GM12878 (cell line): ENCODE measurements at regions not wholly inside any gene's neighbourhood (a gene's known extent, or its start where the extent isn't known, plus 50 kb on each side); places are given as distances from the start of the nearest gene placed in this dataset.

Experiments
- ATAC-seq: fragments of 200-7000 bp; cut with Tn5 transposase; 3 replicates; pipeline ENCODE4 v1.9.1; 2020; ENCODE audit warnings: mild to moderate bottlenecking, moderate library complexity
- BruUV-seq: library from RNA; stranded (reverse); fragments of 400-500 nt; replicated peaks from 2 replicates; lab custom pipeline; 2021; lab: Mats Ljungman, UMichigan
- CTCF ChIA-PET: fragments of 300-600 bp; sonication (Branson Sonifier 250); formaldehyde crosslinking; extraction: SDS; loops from one replicate; lab custom pipeline; 2021; ENCODE audit warnings: inconsistent platforms; lab: Yijun Ruan, JAX
- POLR2A ChIA-PET: fragments of 350-600 bp; formaldehyde crosslinking; extraction: SDS; loops from one replicate; lab custom pipeline; 2021; ENCODE audit warnings: inconsistent platforms; lab: Charles Lee
- RAD21 ChIA-PET: fragments of 300-600 bp; sonication (Branson Sonifier 250); formaldehyde crosslinking; loops from one replicate; lab custom pipeline; 2023; ENCODE audit warnings: antibody characterized with exemption; ENCODE audit not compliant: unreplicated experiment; lab: Charles Lee
- SMC1A ChIA-PET: fragments of 300-600 bp; sonication (Branson Sonifier 250); formaldehyde crosslinking; loops from one replicate; lab custom pipeline; 2023; ENCODE audit not compliant: unreplicated experiment, uncharacterized antibody; lab: Charles Lee
- DNase-seq: peaks from one replicate; pipeline ENCODE4 v3.0.0-alpha.2; 2011; ENCODE audit warnings: low read depth, low spot score
- FAIRE-seq: peaks from 3 replicates; lab custom pipeline; 2011; peaks lifted over from hg19 to GRCh38; lab: Jason Lieb, UNC
- H2AFZ ChIP-seq: 2 replicates; pipeline ENCODE4 v1.6.0; 2011; ENCODE audit warnings: low read depth, low read length, control low read depth; ENCODE audit not compliant: control insufficient read depth
- H3K27ac ChIP-seq: 2 replicates; pipeline ENCODE4 v1.5.1; 2011; ENCODE audit warnings: control low read depth; ENCODE audit not compliant: control insufficient read depth, insufficient read depth
- H3K27me3 ChIP-seq, 2 experiments: replicated peaks in 1 of 2; 2 replicates each; pipeline versions ENCODE4 v1.6.0 to v1.6.1; 2011; ENCODE audit warnings: low read length in 1 of 2; ENCODE audit not compliant: control insufficient read depth in 2 of 2, insufficient read depth in 2 of 2
- H3K36me3 ChIP-seq, 2 experiments: 2 replicates each; pipeline ENCODE4 v1.5.1; 2011; ENCODE audit warnings: low read length in 1 of 2; ENCODE audit not compliant: control insufficient read depth in 2 of 2, insufficient read depth in 2 of 2
- H3K4me1 ChIP-seq: 2 replicates; pipeline ENCODE4 v1.6.1; 2011; ENCODE audit warnings: mild to moderate bottlenecking, low read length, moderate library complexity, mixed read lengths; ENCODE audit not compliant: control insufficient read depth, insufficient read depth
- H3K4me2 ChIP-seq: 2 replicates; pipeline ENCODE4 v1.6.0; 2011; ENCODE audit warnings: control low read depth; ENCODE audit not compliant: control insufficient read depth, insufficient read depth
- H3K4me3 ChIP-seq: fragments of 200-600 bp; sonication (generic); 2 replicates; pipeline ENCODE4 v1.5.1; 2016
- H3K79me2 ChIP-seq: 2 replicates; pipeline ENCODE4 v1.6.0; 2011; ENCODE audit warnings: low read length; ENCODE audit not compliant: control insufficient read depth, insufficient read depth
- H3K9ac ChIP-seq: 2 replicates; pipeline ENCODE4 v1.8.0; 2011; ENCODE audit warnings: low read length, control low read depth, mixed read lengths; ENCODE audit not compliant: control insufficient read depth, insufficient read depth
- H3K9me3 ChIP-seq: replicated peaks from 3 replicates; pipeline ENCODE4 v1.5.1; 2011; ENCODE audit warnings: mild to moderate bottlenecking, low read length; ENCODE audit not compliant: control insufficient read depth, insufficient read depth
- H4K20me1 ChIP-seq: 2 replicates; pipeline ENCODE4 v1.6.0; 2011; ENCODE audit not compliant: control insufficient read depth, insufficient read depth
- BHLHE40 ChIP-seq, 2 experiments: fragments of 450-650 bp in 1 of 2; IDR thresholded peaks; 2 replicates each; pipeline ENCODE4 v1.6.1; 2011 to 2017; ENCODE audit warnings: low read depth in 2 of 2, borderline replicate concordance in 1 of 2, improper control_type of control experiment in 1 of 2, low read length in 1 of 2, mild to moderate bottlenecking in 1 of 2
- BRCA1 ChIP-seq: IDR thresholded peaks from 2 replicates; pipeline ENCODE4 v1.6.1; 2011; ENCODE audit warnings: low read depth, low read length, improper control_type of control experiment
- ESRRA ChIP-seq: IDR thresholded peaks from 2 replicates; pipeline ENCODE4 v1.6.1; 2012; ENCODE audit warnings: mild to moderate bottlenecking, low read length, improper control_type of control experiment
- MEF2A ChIP-seq: IDR thresholded peaks from 2 replicates; pipeline ENCODE4 v1.6.1; 2011; ENCODE audit warnings: low read depth, mild to moderate bottlenecking, low read length, moderate library complexity; ENCODE audit not compliant: insufficient read depth
- MTA3 ChIP-seq: IDR thresholded peaks from 2 replicates; pipeline ENCODE4 v1.6.1; 2012; ENCODE audit warnings: low read length, inconsistent platforms, borderline replicate concordance
- POLR2AphosphoS5 ChIP-seq: IDR thresholded peaks from 2 replicates; pipeline ENCODE4 v1.6.1; 2011; ENCODE audit warnings: mild to moderate bottlenecking, low read length, inconsistent platforms
- RBBP5 ChIP-seq: fragments of 200-600 bp; sonication (generic); conservative IDR thresholded peaks from 2 replicates; pipeline ENCODE4 v1.6.1; 2016
- RELA ChIP-seq: fragments of 450-650 bp; IDR thresholded peaks from 2 replicates; pipeline ENCODE4 v1.8.0; 2014; ENCODE audit warnings: borderline replicate concordance; ENCODE audit not compliant: partially characterized antibody
- SREBF1 ChIP-seq: IDR thresholded peaks from 2 replicates; pipeline ENCODE4 v1.6.1; 2012; ENCODE audit warnings: mild to moderate bottlenecking, low read length
- SREBF2 ChIP-seq: IDR thresholded peaks from 2 replicates; pipeline ENCODE4 v1.6.1; 2012; ENCODE audit warnings: mild to moderate bottlenecking, low read length
- WGBS: methylation state at CpG from one replicate; pipeline ENCODE4 v1.1.6; 2016; ENCODE audit warnings: low lambda C conversion rate; ENCODE audit not compliant: insufficient replicate concordance, insufficient coverage; ENCODE audit errors: missing lambda C conversion rate; 5-methylcytosine and 5-hydroxymethylcytosine counted together
- in situ Hi-C: fragments of 300-500 bp; cut with MboI; formaldehyde crosslinking; loops from 9 replicates; pipeline ENCODE4 v1.14.3; 2018; ENCODE audit warnings: mixed read lengths
- intact Hi-C: fragments of 100-400 bp; cut with micrococcal nuclease; formaldehyde crosslinking; loops from one replicate; pipeline ENCODE4 v1.14.2; 2022; ENCODE audit not compliant: unreplicated experiment
- TF ChIP-seq, protein P1 (sequence below): fragments of 450-650 bp; IDR thresholded peaks from 2 replicates; pipeline ENCODE4 v1.6.1; 2014; ENCODE audit warnings: mild to moderate bottlenecking
- TF ChIP-seq, protein P2 (sequence below): fragments of 450-650 bp; IDR thresholded peaks from 2 replicates; pipeline ENCODE4 v1.6.1; 2017; ENCODE audit warnings: borderline replicate concordance
- TF ChIP-seq, protein P3 (sequence below): fragments of 450-650 bp; IDR thresholded peaks from 2 replicates; pipeline ENCODE4 v1.6.1; 2017; ENCODE audit warnings: antibody characterized with exemption, mild to moderate bottlenecking, moderate library complexity
- TF ChIP-seq, protein P4 (sequence below), 3 experiments: IDR thresholded peaks in 2 of 3; conservative IDR thresholded peaks in 1 of 3; 2 replicates each; pipeline ENCODE4 v1.5.1; 2011; ENCODE audit warnings: low read depth in 3 of 3, low read length in 3 of 3, mild to moderate bottlenecking in 3 of 3, control low read depth in 2 of 3, moderate library complexity in 2 of 3, inconsistent platforms in 1 of 3, mixed read lengths in 1 of 3; ENCODE audit not compliant: control insufficient read depth in 2 of 3, insufficient read depth in 1 of 3; ENCODE audit errors: extremely low read depth in 1 of 3
- TF ChIP-seq, protein P5 (sequence below): fragments of 450-650 bp; IDR thresholded peaks from 2 replicates; pipeline ENCODE4 v1.6.1; 2016; ENCODE audit warnings: mild to moderate bottlenecking

DNA sequence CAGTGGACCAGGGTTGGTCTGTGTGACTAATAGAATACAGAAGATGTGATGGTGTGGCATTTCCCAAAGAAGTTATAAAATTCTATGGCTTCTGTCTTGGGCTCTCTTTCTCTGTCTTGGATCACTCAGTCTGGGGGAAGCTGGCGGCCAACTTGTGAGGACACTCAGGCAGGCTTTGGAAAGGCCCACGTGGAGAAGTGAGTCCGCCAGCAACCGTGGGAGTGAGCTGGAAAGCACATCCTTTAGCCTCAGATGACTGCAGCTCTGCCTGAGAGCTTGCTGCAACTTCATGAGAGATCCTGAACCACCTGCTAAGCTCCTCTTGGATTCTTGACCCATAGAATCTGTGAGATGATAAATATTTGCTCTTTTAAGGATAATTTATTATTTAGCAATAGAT is 72.0 kb upstream of the RASGRP1 start:
- CTCF ChIA-PET, result interaction anchor here (1.0 to 15.4 kb wide), 6 partner anchors 13 to 196 kb away, joined by 3 to 188 read pairs (median 9); partner anchors contain the start of gene RASGRP1
- no peak for ATAC-seq
- intact Hi-C loops, result no loop called here

More for the DNA sequence above, 72.0 kb upstream of the RASGRP1 start:
- RAD21 ChIA-PET, result interaction anchor here (1.1 to 27.0 kb wide), 3 partner anchors 12 to 38 kb away, joined by 3 to 737 read pairs (median 18); no protein-coding TSS in a partner anchor
- Histone ChIP-seq H3K4me2 (no peak overlapping the region), H3K27me3 (no peaks in the 10 kb centered on the region), H3K36me3 (no peaks in the 10 kb centered on the region), H4K20me1 (no peaks in the 10 kb centered on the region), H3K79me2 (no peaks in the 10 kb centered on the region), H3K9me3 (no peaks in the 10 kb centered on the region), H3K4me3 (no peak overlapping the region)
- SMC1A ChIA-PET, result interaction anchor here (1.0 to 47.0 kb wide), 6 partner anchors 13 to 84 kb away, joined by 3 to 1803 read pairs (median 12); no protein-coding TSS in a partner anchor
- POLR2A ChIA-PET, result interaction anchor here (1.0 to 19.6 kb wide), 3 partner anchors 11 to 38 kb away, joined by 3 to 310 read pairs (median 3); no protein-coding TSS in a partner anchor
- in situ Hi-C loops, result no loop called here
- 68% methylated on average over 4 of the region's 4 CpGs for WGBS
- no peak for FAIRE-seq
- no TSS peak for BruUV-seq
- TF ChIP-seq SREBF1 (no peak), BHLHE40 (IDR thresholded peaks at IDR 0.05; ENCODE audit: borderline replicate concordance in 1 of 2, low read depth in 2 of 2, low read length in 1 of 2) (no peak), ESRRA (no peak), MTA3 (no peak), RELA (no peak), SREBF2 (no peak), POLR2AphosphoS5 (no peak), MEF2A (no peak), BRCA1 (no peak), RBBP5 (no peak)
- TF ChIP-seq, protein P1, sequence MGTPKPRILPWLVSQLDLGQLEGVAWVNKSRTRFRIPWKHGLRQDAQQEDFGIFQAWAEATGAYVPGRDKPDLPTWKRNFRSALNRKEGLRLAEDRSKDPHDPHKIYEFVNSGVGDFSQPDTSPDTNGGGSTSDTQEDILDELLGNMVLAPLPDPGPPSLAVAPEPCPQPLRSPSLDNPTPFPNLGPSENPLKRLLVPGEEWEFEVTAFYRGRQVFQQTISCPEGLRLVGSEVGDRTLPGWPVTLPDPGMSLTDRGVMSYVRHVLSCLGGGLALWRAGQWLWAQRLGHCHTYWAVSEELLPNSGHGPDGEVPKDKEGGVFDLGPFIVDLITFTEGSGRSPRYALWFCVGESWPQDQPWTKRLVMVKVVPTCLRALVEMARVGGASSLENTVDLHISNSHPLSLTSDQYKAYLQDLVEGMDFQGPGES, result no peak
- TF ChIP-seq, protein P2, sequence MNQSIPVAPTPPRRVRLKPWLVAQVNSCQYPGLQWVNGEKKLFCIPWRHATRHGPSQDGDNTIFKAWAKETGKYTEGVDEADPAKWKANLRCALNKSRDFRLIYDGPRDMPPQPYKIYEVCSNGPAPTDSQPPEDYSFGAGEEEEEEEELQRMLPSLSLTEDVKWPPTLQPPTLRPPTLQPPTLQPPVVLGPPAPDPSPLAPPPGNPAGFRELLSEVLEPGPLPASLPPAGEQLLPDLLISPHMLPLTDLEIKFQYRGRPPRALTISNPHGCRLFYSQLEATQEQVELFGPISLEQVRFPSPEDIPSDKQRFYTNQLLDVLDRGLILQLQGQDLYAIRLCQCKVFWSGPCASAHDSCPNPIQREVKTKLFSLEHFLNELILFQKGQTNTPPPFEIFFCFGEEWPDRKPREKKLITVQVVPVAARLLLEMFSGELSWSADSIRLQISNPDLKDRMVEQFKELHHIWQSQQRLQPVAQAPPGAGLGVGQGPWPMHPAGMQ, result no peak
- TF ChIP-seq, protein P3, sequence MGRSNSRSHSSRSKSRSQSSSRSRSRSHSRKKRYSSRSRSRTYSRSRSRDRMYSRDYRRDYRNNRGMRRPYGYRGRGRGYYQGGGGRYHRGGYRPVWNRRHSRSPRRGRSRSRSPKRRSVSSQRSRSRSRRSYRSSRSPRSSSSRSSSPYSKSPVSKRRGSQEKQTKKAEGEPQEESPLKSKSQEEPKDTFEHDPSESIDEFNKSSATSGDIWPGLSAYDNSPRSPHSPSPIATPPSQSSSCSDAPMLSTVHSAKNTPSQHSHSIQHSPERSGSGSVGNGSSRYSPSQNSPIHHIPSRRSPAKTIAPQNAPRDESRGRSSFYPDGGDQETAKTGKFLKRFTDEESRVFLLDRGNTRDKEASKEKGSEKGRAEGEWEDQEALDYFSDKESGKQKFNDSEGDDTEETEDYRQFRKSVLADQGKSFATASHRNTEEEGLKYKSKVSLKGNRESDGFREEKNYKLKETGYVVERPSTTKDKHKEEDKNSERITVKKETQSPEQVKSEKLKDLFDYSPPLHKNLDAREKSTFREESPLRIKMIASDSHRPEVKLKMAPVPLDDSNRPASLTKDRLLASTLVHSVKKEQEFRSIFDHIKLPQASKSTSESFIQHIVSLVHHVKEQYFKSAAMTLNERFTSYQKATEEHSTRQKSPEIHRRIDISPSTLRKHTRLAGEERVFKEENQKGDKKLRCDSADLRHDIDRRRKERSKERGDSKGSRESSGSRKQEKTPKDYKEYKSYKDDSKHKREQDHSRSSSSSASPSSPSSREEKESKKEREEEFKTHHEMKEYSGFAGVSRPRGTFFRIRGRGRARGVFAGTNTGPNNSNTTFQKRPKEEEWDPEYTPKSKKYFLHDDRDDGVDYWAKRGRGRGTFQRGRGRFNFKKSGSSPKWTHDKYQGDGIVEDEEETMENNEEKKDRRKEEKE, result no peak
- TF ChIP-seq, protein P4, sequence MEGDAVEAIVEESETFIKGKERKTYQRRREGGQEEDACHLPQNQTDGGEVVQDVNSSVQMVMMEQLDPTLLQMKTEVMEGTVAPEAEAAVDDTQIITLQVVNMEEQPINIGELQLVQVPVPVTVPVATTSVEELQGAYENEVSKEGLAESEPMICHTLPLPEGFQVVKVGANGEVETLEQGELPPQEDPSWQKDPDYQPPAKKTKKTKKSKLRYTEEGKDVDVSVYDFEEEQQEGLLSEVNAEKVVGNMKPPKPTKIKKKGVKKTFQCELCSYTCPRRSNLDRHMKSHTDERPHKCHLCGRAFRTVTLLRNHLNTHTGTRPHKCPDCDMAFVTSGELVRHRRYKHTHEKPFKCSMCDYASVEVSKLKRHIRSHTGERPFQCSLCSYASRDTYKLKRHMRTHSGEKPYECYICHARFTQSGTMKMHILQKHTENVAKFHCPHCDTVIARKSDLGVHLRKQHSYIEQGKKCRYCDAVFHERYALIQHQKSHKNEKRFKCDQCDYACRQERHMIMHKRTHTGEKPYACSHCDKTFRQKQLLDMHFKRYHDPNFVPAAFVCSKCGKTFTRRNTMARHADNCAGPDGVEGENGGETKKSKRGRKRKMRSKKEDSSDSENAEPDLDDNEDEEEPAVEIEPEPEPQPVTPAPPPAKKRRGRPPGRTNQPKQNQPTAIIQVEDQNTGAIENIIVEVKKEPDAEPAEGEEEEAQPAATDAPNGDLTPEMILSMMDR (IDR thresholded peaks at IDR 0.05 in 2 of 3, conservative IDR thresholded peaks at IDR 0.05 in 1 of 3; ENCODE audit: control insufficient read depth in 2 of 3, extremely low read depth in 1 of 3, insufficient read depth in 1 of 3, low read depth in 3 of 3, low read length in 3 of 3), result no peak
- TF ChIP-seq, protein P5, sequence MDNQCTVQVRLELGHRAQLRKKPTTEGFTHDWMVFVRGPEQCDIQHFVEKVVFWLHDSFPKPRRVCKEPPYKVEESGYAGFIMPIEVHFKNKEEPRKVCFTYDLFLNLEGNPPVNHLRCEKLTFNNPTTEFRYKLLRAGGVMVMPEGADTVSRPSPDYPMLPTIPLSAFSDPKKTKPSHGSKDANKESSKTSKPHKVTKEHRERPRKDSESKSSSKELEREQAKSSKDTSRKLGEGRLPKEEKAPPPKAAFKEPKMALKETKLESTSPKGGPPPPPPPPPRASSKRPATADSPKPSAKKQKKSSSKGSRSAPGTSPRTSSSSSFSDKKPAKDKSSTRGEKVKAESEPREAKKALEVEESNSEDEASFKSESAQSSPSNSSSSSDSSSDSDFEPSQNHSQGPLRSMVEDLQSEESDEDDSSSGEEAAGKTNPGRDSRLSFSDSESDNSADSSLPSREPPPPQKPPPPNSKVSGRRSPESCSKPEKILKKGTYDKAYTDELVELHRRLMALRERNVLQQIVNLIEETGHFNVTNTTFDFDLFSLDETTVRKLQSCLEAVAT, result no peak
- TF ChIP-seq, all 136 proteins: peak for 0
- no peak overlapping the region for H3K9ac ChIP-seq
- no peak for DNase-seq
- no peak overlapping the region for H3K27ac ChIP-seq
- H3K4me1 ChIP-seq, result no peaks in the 10 kb centered on the region
- H2AFZ ChIP-seq, result no peak overlapping the region
